DLD1 (cell line): ENCODE measurements at regions not wholly inside any gene's neighbourhood (a gene's known extent, or its start where the extent isn't known, plus 50 kb on each side); places are given as distances from the start of the nearest gene placed in this dataset.
"Not testable (repeated sequence)": the region's sequence is repeated elsewhere in the genome, so short reads cannot be mapped to it uniquely, and the experiment has no call there.

Source experiments
- in situ Hi-C: cut with HindIII; loops from 2 replicates; pipeline ENCODE4 v1.10.0; 2017; ENCODE audit warnings: low sequenced_read_pairs

DNA sequence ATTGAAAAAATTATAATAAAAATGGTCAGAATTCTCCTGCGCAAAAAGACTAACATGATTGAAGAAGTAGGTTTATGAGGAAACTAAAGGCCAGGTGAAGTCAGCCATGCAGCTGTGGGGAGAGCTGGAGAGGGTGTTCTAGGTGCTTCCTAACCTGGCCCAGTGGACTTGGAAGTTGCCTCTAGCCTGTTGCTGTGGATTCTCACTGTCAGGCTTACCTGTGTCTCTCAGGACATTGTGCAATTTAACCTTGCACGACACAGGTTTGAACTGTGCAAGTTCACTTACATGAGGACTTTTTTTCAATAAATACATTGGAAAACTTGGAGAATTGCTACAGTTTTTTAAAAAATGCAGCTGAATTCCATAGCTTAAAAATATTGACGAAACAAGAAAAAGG, 266.4 kb downstream of the CXCL12 start:
- in situ Hi-C loops, result no loop called here

DNA sequence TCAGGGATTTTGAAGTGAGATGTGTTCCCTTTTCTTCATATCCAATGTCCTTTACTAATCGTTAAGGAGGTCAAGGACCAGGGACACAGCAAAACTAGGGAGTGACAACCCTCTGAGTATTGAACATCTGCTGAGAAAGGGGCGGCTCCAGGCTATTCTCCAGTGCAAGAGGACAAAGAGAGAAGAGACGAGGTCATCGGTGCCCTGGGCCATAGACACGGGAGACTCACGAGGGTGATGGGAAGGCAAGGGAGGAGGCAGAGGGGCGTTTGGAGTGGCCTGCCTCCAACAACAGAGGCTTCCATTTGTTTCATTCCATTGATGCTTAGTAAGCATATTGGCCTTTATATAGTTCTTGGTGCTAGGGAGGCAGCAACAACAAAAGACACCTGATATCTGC, 268.4 kb downstream of the CXCL12 start:
- in situ Hi-C loops, result no loop called here

DNA sequence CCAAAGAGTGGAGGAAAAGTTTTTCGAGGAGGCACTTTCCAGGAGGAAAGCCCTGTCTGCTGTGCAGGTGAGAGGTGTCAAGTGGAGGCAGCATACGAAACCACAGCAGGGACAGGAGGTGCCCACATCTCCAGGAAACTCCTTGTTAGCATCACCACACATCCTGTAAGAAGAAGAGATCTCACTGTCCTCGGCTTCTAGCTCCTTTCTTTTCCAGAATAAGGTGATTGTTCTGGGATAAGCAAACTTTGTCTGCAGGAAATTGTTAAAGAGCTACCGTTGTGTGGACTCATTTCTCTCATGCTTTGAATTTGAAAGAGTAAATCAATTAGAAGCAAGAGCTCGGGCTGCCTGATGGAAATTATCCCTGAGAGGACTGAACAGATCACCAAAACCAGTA, 269.4 kb downstream of the CXCL12 start:
- in situ Hi-C loops, result no loop called here

DNA sequence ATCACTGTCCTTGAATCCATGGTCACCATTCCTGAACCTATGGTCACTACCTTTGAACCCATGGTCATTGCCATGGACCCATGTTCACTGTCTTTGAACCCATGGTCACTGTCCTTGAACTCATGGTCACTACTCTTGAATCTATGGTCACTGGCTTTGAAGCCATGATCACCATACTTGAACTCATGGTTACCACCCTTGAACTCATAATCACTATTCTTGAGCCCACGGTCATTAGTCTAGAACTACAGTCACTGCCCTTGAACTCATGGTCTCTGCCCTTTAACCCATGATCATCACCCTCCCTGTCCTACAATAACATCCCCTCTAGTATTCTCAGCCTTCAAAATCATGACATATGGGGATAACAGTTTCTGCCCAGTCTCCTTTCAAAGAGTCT, 270.5 kb downstream of the CXCL12 start:
- in situ Hi-C loops, result no loop called here

DNA sequence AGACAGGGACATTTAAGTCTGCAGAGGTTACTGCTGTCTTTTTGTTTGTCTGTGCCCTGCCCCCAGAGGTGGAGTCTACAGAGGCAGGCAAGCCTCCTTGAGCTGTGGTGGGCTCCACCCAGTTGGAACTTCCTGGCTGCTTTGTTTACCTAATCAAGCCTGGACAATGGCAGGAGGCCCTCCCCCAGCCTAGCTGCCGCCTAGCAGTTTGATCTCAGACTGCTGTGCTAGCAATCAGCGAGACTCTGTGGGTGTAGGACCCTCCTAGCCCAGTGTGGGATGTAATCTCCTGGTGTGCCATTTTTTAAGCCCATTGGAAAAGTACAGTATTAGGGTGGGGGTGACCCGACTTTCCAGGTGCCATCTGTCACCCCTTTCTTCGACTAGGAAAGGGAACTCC, 272.6 kb downstream of the CXCL12 start:
- in situ Hi-C loops, result not testable (repeated sequence)

DNA sequence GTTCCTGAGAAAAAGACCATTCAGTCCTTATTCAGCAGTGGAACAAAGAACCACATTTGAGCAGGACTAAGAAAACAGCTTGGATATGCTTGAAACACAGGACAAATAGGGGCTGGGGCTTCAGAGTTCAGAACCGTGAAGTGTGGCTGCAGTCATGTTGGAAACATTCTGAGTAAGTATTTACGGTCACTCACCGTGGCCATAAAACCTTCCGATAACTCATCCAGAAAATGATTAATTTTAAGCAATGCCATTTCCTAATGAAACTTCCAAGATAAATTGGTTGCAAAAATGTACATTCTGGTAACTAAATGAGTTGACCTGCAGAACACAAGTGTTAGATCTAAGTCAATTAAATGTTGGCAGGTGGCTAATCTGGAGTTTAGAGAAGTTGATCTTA, 279.2 kb downstream of the CXCL12 start:
- in situ Hi-C loops, result no loop called here

DNA sequence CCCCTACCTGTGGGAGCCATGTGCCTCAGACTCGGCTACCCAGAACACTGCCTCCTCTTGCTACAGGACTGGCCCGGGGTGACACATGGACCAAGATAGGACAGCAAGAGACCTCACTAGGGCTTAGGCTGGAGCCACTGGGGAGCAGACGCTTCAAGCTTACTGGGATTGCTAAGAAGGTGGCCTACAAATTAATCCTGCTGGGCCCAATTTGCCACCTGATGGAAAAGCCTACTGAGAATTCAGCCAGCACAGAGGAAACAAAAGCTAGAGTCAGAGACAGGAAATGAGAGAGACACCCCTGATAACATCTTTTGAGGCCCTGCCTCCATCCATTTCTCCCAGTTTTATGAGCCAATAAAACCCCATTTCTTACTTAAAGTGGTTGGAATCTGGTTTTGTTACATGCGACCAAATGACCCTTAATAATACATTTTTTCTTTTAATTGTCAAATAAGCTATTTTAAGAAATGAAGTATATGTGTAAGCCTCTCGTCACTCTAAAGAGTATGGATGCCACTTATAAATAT, 282.1 kb downstream of the CXCL12 start:
- in situ Hi-C loops, result no loop called here

DNA sequence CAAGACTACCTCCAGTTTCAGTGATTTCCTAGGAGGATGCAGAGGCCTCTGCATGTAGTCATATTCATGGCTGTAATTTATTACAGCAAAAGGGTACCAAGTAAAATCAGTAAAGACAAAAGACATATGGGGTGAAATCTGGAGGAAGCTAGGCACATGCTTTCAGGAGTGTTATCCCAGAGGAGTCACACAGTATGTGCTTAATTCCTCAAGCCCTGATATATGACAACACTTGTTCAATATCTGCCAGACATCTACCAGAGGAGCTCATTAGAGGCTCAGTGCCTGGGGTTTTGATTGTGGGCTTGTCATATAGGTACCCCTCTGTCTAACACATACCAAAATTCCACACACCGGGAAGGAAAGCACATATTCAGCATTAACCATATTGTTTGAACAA, 283.8 kb downstream of the CXCL12 start:
- in situ Hi-C loops, result no loop called here

DNA sequence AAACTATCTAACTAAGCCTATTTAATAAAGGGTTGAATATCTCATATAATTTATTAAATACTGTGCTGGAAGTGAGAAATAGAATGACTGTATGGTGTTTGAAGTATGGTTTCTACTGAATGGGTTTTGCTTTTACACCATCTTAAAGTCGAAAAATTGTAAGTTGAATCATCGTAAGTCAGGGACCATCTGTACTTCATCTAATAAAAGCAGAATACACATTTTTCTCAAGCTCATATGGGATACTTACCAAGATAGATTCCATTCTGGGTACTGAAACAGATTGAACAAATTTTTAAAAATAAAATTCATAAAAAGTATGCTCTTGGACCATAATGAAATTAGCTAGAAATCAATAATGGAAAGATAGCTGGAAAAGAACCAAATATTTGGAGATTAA, 285.4 kb downstream of the CXCL12 start:
- in situ Hi-C loops, result no loop called here

DNA sequence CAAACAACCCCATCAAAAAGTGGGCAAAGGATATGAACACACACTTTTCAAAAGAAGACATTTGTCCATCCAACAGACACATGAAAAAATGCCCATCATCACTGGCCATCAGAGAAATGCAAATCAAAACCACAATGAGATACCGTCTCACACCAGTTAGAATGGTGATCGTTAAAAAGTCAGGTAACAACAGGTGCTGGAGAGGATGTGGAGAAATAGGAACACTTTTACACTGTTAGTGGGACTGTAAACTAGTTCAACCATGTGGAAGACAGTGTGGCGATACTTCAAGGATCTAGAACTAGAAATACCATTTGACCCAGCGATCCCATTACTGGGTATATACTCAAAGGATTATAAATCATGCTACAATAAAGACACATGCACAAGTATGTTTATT, 288.7 kb downstream of the CXCL12 start:
- in situ Hi-C loops, result not testable (repeated sequence)

DNA sequence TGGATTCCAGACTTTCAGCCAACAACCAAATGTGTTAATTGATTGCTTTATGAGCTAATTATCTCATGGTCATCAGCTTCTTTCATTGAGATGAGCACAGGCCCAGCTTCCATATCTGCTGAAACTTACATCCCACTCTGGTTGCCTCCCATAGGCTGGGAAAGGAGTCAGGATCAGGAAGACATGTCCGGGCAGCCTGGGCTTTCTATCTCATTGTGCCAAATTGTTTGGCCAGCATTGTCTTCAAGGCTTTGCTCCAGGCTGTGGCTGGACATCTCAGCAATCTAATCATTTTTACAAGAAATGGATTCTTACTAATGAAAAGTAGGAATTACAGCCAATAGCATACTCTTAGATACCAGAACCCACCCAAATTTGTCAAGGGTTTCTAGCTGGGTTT, 295.2 kb downstream of the CXCL12 start:
- in situ Hi-C loops, result no loop called here

DNA sequence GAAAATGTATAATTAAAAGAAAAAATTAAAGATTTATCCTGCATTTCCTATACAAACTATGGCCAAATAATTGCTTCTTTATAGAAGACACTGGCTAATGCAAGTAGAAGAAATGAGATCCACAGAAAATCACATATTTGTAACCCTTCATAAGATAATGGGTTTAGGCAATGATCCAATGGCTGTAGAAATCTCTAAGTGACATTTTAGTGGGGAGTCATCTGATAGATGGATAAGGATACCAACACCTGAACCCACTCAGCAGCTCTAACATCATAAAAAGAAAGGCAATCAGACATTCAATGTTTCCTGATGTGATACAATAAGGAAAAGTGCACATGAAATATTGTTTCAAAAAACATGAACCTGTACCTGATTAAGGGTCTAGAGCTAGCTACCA, 297.5 kb downstream of the CXCL12 start:
- in situ Hi-C loops, result no loop called here

DNA sequence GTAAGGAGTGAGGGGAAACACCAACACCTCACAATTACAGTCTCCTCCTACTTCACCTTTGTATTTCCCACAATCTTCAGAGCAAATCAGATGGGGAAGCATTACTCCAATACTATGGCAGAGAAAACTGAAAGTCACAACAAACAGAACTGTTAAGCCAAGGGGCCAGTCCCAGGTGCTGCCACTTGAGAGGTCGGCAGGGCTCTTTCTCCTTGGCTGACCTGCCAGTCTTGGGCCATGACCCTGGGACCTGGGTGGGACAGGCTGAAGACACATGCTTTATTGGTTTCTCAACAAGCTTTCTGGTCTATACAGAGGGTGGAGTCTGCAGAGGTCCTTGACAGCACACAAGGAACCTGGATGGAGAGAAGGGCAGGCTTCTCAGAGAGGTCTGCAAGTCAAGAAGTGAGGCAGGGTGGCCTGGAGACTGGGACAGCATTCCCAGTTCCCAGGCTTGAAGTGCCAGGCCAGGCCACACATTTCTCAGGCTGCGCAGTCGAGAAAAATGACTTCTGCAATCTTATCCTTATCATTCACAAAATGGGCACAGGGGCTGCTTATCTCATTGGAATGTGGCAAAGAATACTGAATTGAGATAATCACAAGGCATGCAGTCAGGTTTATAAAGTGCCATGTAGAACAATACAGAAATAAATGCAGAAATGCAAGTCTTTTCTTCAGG, 301.0 kb downstream of the CXCL12 start:
- in situ Hi-C loops, result no loop called here

DNA sequence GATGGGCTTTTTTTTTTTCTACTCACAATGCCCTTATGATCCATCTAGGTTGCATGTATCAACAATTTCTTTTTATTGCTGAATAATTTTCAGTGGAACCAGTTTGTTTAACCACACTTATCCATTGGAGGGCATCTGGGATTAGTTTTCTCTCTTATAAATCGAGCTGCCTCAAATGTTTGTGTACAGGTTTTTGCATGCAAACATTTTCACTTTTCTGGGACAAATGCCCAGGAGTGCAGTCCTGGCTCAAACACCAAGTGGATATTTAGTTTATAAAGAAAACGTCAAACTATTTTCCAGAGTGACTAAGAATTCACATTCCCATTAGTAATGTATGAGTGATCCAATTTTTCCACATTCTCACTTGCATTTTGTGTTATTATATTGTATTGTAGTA, 313.4 kb downstream of the CXCL12 start:
- in situ Hi-C loops, result no loop called here

DNA sequence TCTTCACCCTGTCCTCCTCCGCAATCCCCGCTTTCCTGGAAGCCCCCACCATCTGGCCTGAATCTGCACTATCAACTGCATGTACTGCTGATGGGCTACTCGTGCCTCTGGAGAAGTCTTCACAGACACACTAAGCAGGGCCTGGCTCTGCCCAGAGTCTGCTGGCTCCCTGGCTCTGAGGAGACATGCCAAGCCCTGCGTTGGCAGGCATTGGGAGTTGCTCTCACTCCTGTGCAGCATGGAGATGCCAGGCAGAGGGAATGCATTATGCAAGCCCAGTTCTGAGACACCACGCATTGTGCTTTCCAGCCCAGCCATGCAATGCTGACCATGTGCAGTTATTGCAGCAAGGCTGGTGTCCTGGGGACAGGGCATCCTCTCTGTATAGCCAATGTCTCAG, 314.6 kb downstream of the CXCL12 start:
- in situ Hi-C loops, result no loop called here

DNA sequence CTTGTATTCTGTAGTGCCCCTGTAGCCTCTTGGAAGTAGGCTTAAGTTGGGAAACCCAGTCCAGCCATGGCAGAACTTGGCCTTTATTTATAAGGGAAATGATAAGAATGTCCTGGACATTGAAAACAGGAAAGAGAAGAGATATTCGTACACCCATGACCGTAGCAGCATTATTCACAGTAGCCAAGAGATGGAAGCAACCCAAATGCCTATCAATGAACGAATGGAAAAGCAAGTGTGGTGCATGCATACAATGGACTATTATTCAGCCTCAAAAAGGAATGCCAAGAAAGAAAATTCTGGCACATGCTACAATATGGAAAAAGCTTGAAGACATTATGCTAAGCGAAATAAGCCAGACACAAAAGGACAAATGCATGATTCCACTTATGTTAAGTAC, 315.3 kb downstream of the CXCL12 start:
- in situ Hi-C loops, result no loop called here

DNA sequence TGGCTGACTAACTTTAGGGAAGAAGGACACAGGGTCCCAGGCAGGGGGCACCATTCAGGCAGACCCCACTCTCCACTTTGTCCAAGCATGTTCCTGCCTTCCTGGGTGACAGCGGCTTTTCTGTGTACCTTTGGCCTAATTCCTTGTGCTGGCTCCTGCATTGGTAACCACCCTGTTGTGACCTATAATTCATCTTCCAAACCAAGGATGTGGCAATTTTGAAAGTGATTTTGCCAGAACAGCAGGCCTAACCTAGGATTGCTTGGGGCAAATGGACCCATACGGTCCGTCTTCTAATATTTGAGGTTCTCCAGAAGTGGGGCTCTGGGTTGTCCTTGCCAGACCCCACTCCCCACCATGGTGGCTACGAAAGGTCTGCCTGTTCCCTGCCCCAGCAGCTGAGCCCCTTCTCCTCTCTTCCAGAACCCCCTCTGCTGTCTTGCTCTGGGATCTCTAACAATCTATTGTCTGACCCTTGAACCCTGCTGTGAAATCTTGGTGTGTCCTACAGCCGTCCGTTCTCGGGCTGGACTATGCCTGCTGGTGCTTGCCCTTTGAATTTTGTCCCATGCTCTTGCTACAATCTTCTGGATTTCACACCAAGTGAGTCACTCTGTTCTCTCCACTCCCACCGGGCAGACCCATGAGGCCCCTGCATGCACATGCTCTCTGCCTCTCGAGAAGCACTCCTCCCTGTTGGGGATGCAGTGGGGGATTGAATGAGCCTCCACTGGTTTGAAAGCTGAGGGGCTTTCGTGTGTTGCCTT, 316.0 kb downstream of the CXCL12 start:
- in situ Hi-C loops, result no loop called here

DNA sequence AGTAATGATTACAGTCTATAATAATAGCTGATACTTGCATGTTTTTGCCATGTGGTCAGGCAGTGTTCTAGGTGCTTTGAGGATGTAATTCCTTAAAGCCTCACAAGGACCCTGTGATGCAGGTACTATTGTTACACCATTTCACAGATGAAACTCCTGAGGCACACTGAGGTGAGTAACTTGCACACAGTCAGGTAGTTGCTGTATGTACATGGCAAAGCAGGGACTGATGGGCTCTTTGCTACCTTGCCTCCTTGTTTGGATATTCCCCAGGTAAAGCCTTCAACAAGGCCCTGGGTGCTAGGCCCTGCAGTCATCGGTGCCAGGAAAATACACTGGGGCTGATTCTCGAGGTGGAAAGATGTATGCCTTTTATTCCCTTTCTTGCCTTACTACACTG, 317.5 kb downstream of the CXCL12 start:
- in situ Hi-C loops, result no loop called here

DNA sequence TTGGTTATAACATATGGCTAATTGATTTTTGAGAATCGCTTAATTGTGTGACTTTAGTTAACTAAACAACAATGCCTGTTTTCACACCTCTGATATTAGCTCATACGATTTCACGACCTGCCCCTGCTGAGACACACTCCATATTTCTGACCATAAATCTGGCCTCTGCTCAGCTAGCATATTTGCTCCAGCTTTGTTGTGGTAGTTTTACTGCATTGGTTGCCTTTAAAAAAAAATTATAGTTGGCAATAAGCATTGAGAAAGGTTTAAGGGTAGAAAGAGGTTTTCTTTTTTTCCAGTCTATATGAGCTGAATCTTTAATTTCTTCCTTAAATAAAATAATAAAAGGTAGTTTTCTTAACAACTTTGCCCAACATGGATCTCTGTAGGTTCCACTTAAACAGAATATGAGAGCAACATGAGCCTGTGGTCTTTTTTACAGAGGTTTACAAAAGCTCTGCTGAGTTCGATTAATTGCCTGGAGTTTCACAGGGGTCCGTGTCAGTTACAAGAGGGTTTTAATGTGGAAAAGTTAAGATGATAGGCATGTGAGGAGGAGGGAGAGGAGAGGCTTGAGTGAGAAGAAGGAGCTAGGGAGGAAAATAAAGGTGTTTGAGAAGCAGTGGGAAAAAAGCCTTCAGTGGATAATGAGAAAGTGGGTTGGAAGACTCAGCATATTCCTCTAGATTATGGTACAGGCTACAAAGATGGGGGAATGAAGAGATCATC, 318.2 kb downstream of the CXCL12 start:
- in situ Hi-C loops, result no loop called here

DNA sequence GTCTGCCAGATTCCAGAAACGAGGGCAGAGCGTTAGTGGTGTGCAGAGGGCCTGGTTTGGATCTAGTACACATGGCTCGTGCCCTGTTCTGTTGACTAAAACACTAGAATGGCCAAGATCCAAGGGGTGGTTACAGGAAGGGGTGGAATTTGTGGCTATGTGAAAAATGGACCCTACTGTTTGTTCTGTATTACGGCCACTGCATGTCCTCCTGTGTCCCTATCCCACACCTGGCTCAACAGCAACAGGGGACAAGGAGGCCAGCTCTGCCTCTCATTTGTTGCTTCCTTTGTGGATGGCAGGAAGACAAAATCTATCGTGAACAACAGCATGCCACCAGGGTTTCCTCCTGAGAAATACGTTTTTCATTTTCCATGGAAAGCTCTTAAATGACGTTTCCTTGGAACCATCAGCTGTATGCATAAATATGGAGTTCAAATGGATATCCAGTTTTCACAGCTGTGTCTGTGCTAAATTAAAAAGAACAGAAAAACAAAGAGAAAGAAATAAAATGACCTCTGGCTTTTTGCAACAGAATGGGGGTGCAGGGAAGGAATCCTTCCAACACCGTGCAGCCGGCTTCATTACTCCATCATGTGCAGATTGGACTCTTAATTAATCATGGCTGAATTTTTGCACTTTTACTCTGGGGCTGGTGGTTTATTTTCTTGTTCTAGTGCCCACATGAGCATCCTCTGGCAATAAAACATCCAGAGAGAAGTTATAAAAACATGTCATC, 318.9 kb downstream of the CXCL12 start:
- in situ Hi-C loops, result no loop called here
